ENCODE measurements at regions not wholly inside any gene's neighbourhood (a gene's known extent, or its start where the extent isn't known, plus 50 kb on each side); places are given as distances from the start of the nearest gene placed in this dataset.

DNA sequence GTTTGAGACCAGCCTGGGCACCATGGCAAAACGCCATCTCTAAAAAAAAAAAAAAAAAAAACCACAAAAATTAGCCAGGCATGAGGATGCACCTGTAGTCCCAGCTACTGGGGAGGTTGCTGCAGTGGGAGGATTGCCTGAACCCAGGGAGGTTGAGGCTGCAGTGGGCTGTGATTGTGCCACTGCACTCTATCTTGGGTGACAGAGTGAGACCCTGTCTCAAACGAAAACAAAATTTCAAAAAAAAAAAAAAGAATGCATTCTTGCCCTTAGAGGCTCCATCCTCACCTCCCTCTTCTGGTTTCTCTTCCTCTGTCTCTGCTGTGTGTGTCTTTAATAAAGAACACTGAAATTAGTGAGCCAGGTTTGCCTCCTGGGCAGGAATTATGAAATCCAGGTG, 107.8 kb downstream of the VCPKMT start:
- Mint-ChIP-seq H3K4me3 (no peak overlapping the region), H3K4me1 (ENCODE audit: low read depth in 2 of 2) (peaks cover 0 to 8% of the 10 kb centered on the region in 2 donors), H3K27me3 (no peaks in the 10 kb centered on the region), H3K9me3 (no peaks in the 10 kb centered on the region), H3K27ac (peak overlapping the region in 1 of 2 donors; percentile 35), H3K36me3 (ENCODE audit: insufficient read depth) (peaks cover 24% of the 10 kb centered on the region)
- DNase-seq = no peak
- no peak for ATAC-seq (replicated peaks)

DNA sequence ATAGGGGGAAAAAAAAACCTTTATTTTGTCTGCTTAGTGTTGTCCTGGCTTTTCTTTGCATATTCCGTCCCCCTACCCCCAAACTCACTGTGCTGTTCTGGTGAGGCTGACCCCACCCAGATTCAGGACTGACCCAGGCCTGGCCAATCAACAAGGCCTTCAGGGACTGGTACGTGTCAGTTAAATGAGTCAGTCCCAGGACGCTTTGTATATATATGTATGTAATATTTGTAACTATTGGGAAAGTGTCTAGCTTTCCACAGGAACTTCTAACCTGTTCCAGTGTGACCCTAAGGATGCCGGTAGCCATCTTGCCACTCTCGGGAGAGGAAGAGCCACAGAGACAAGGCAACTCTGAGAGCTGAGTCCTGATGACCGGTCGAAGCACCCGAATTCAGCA, 107.4 kb downstream of the VCPKMT start:
- peaks cover 0 to 4% of the 10 kb centered on the region in 2 donors for H3K4me1 Mint-ChIP-seq (ENCODE audit: low read depth in 2 of 2)
- no peak overlapping the region for H3K4me3 Mint-ChIP-seq
- ATAC-seq (replicated peaks) (no peak), DNase-seq (no peak)
- H3K36me3 Mint-ChIP-seq (ENCODE audit: insufficient read depth) = peaks cover 24% of the 10 kb centered on the region
- no peaks in the 10 kb centered on the region for H3K27me3 Mint-ChIP-seq
- H3K27ac Mint-ChIP-seq = peak overlapping the region in 1 of 2 donors; percentile 35
- no peaks in the 10 kb centered on the region for H3K9me3 Mint-ChIP-seq

DNA sequence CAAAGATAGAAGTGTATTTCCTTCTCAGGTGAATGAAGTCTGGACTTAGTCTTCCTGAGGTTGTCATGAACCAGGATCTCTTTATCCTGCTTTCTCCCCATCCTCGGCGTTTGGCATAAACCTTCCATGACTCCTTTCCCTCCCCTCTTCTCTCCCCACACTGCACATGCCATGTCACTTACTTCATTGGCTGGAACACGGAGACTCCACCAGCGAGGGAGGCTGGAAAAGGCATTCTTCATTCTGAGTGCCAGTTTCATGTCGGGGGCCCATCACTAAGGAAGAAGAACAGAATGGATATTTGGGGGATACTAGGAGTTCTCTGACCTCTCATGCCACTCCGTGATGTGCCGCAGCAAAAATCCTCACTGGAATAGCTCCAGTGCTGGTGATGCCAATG, 105.6 kb downstream of the VCPKMT start:
- H3K4me3 Mint-ChIP-seq = no peak overlapping the region
- peaks cover 3 to 4% of the 10 kb centered on the region in 2 donors for H3K4me1 Mint-ChIP-seq (ENCODE audit: low read depth in 2 of 2)
- peaks cover 20% of the 10 kb centered on the region for H3K36me3 Mint-ChIP-seq (ENCODE audit: insufficient read depth)
- H3K27ac Mint-ChIP-seq = no peak overlapping the region
- H3K9me3 Mint-ChIP-seq = no peaks in the 10 kb centered on the region
- DNase-seq (no peak), ATAC-seq (replicated peaks) (no peak)
- no peaks in the 10 kb centered on the region for H3K27me3 Mint-ChIP-seq

DNA sequence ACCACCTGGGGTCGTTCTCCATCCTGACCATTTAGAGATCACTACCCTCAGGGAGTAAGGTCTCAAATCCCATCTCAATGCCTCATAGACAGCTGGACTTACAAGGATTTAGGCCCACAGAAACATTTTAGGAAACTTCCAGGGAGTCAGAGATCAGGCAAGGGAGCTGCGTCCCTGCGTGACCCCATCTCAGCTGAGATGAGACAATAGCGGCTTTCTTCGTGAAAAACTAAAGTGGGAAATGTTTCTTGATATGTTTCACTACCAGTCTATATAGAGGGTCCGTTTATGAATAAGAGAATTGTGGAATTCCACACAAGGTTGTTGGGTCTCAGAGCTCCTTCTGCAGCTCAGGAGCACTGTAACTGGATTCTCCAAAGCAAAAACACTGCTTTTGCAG, 105.1 kb downstream of the VCPKMT start:
- Mint-ChIP-seq H3K9me3 (no peaks in the 10 kb centered on the region), H3K27me3 (no peaks in the 10 kb centered on the region), H3K36me3 (ENCODE audit: insufficient read depth) (peaks cover 20% of the 10 kb centered on the region), H3K4me1 (ENCODE audit: low read depth in 2 of 2) (peaks cover 3 to 7% of the 10 kb centered on the region in 2 donors), H3K27ac (no peak overlapping the region), H3K4me3 (no peak overlapping the region)
- no peak for DNase-seq
- no peak for ATAC-seq (replicated peaks)

DNA sequence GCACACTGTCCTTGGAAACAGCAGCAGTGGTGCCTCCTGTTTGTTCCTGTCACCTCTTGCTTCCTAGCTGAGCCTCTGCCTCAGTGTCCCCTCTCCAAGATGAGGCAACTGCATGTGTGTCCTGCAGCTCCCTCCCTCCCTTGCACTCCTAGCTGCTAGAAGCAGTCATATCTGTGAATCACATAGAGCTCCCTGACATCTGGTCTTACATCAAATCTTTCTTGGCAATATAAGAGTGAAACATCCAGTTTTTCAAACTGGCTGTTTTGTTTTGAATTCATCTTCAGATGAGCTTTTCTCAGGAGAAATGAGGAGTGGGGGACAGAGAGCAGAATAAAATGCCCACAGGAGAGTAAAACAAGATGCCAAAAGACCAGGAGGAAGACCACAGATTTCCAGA, 103.7 kb downstream of the VCPKMT start:
- H3K4me1 Mint-ChIP-seq (ENCODE audit: low read depth in 2 of 2) = peaks cover 3 to 7% of the 10 kb centered on the region in 2 donors
- peaks cover 20% of the 10 kb centered on the region for H3K36me3 Mint-ChIP-seq (ENCODE audit: insufficient read depth)
- DNase-seq (no peak), ATAC-seq (replicated peaks) (no peak)
- H3K9me3 Mint-ChIP-seq = no peaks in the 10 kb centered on the region
- no peak overlapping the region for H3K27ac Mint-ChIP-seq
- H3K4me3 Mint-ChIP-seq = no peak overlapping the region
- H3K27me3 Mint-ChIP-seq = no peaks in the 10 kb centered on the region

DNA sequence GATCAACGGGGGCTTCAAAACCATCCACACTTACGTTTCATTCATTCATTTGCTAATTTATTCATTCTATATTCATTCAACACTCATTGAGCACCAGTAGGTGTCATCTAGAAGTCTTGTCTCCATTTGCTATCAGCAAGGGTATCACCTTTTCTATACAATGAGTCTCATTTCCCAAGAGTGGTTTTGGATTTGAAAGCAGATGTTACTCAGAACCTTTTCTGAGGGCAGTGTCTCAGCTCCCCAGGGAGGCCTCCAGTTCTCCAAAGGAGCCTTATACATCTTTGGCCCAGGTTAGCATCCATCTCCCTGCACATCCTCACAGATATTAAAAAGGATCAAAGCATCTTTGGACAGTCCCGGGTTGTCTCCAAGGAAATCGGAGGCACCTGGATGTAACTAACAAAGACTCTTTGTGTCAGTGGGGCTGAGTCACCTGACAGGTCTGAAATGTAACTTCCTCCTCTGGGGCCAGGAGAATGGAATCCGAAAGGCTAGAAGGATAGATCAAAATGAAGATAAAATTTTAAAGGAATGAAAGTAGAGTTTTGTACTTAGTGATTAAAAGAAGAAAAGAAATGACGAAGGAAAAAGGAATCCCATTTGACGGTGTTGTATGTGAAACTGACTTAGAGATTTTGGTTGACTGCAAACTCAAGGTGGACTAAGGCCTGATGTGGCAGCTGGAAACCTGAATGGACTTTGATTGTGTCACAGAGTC, 103.0 kb downstream of the VCPKMT start:
- DNase-seq (no peak), ATAC-seq (replicated peaks) (no peak)
- Mint-ChIP-seq H3K27me3 (no peaks in the 10 kb centered on the region), H3K36me3 (ENCODE audit: insufficient read depth) (peaks cover 15% of the 10 kb centered on the region), H3K9me3 (no peaks in the 10 kb centered on the region), H3K27ac (peak overlapping the region; percentile 9 to 22), H3K4me1 (ENCODE audit: low read depth in 2 of 2) (peaks cover 3 to 7% of the 10 kb centered on the region in 2 donors), H3K4me3 (no peak overlapping the region)

DNA sequence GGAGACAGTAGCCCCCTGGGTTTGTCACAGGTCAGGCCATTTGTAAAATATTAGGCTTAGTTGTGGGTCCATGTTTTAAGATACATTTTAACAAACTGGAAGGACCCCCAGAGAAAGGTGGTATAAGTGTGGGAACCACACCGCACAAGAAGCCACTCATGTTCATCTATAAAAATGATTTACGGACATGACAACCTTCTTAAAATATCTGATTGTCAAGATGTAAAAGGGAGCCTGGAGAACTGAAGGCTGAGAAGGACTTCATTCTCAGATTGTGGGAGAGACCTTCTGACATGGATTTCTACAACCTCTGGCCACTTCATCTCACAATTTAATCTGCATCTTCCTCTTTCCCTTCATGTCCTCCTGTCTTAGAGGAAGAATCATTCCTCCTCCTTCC, 102.4 kb downstream of the VCPKMT start:
- H3K9me3 Mint-ChIP-seq = no peaks in the 10 kb centered on the region
- ATAC-seq (replicated peaks) (no peak), DNase-seq (no peak)
- no peaks in the 10 kb centered on the region for H3K27me3 Mint-ChIP-seq
- peaks cover 10% of the 10 kb centered on the region for H3K36me3 Mint-ChIP-seq (ENCODE audit: insufficient read depth)
- peak overlapping the region; percentile 9 to 22 for H3K27ac Mint-ChIP-seq
- no peak overlapping the region for H3K4me3 Mint-ChIP-seq
- peaks cover 3 to 5% of the 10 kb centered on the region in 2 donors for H3K4me1 Mint-ChIP-seq (ENCODE audit: low read depth in 2 of 2)

DNA sequence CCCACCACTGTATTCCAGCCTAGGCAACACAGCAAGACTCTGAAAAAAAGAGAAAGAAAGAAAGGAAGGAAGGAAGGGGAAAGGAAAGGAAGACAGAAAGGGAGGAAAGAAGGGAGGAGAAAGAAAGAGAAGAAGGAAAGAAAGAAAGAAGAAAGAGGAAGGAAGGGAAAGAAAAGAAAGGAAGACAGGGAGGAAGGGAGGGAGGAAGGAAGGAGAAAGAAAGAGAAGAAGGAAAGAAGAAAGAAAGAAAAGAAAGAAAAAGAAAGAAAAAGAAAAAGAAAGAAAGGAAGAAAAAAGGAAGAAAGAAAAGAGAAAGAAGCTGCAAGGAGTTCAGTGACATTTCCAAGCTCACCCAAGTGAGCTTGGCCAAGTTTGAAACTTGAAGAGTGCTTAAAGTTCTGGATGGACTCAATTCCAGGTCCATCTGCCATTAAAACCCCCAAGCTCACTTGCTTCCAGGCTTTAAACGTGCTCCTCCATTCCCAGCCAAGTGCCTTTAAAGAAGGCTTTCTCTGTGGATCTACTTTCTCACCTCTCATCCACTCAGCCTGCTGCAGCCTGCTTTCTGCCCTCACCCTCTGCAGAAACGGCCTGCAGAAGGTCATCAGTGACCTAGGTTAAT, 101.5 kb downstream of the VCPKMT start:
- peaks cover 4 to 5% of the 10 kb centered on the region in 2 donors for H3K4me1 Mint-ChIP-seq (ENCODE audit: low read depth in 2 of 2)
- no peak for ATAC-seq (replicated peaks)
- H3K27me3 Mint-ChIP-seq = no peaks in the 10 kb centered on the region
- peaks cover 0 to 6% of the 10 kb centered on the region in 2 donors for H3K9me3 Mint-ChIP-seq
- DNase-seq = no peak
- peak overlapping the region; percentile 22 to 55 for H3K27ac Mint-ChIP-seq
- H3K4me3 Mint-ChIP-seq = no peak overlapping the region
- peaks cover 7% of the 10 kb centered on the region for H3K36me3 Mint-ChIP-seq (ENCODE audit: insufficient read depth)

DNA sequence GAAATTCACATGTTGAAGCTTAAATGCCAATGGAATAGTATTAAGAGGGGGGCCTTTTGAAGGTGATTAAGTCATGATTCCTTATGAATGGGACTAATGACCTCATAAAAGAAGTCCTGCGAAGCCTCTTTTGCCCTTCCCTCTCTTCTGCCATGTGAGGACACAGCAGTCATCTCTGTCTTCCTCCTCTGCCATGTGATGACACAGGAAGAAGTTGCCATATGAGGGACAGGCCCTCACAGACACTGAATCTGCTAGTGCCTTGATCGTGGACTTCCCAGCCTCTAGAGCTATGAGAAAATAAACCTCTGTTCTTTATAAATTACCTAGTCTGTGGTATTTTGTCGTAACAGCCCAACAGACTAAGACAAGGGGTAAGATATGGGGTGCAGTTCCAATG, 100.7 kb downstream of the VCPKMT start:
- Mint-ChIP-seq H3K27ac (peak overlapping the region; percentile 55 to 57), H3K36me3 (ENCODE audit: insufficient read depth) (peaks cover 2% of the 10 kb centered on the region), H3K4me1 (ENCODE audit: low read depth in 2 of 2) (peaks cover 4 to 5% of the 10 kb centered on the region in 2 donors), H3K27me3 (no peaks in the 10 kb centered on the region), H3K9me3 (peaks cover 0 to 7% of the 10 kb centered on the region in 2 donors), H3K4me3 (no peak overlapping the region)
- DNase-seq (no peak), ATAC-seq (replicated peaks) (no peak)

DNA sequence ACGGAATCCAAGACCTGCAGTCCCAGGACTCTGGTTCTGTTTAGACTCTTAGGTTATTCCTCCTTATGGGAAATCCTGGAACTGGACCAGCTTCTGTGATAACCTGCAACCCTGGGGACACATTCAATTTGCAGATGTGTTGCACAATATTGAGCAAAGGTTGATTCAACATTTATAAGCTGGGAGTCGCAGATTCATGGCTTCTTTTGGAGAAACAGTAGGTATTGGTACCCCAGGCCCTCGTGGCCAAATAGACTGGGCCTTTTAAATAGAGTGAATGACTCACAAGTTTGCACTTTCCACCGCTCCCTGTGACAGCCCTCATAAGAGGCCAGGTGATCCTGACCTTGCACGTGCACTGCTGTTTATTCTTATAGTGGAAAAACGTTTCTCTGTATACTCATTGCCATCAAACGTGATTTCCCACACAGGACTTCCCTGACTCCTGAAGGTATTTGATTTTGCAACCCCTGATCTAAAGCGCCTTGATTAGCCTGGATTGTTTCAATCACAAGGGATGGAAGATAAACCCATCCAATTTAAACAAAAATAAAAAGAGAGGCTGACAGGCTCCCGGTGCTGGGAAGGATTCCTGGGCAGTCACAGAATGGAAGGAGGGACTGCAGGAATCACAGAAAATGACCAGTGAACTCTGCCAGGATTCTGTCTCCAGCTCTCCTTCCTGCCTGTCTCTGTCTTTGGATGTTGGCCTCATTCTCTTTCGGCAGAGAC, 98.0 kb downstream of the VCPKMT start:
- ATAC-seq (replicated peaks) = no peak

DNA sequence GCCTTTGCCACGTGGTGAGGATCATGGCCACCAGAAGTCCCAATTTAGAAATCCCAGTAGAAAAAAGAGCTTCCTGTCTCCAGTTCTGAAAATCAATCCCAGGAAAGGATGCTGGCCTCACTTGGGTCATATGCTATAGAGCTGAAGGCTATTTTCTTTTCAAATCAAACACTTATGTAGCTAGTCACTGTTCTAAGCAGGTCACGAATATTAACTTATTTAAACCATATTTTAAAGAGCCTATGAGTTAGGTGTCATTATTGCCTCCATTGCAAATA, 97.5 kb downstream of the VCPKMT start:
- ATAC-seq (replicated peaks) (no peak), DNase-seq (no peak)
- Mint-ChIP-seq H3K9me3 (peaks cover 0 to 7% of the 10 kb centered on the region in 2 donors), H3K4me1 (ENCODE audit: low read depth in 2 of 2) (peaks cover 15 to 16% of the 10 kb centered on the region in 2 donors), H3K36me3 (ENCODE audit: insufficient read depth) (no peaks in the 10 kb centered on the region), H3K4me3 (no peak overlapping the region), H3K27me3 (no peaks in the 10 kb centered on the region), H3K27ac (peak overlapping the region in 1 of 2 donors; percentile 17)

More for the DNA sequence above, 98.0 kb downstream of the VCPKMT start:
- Mint-ChIP-seq H3K4me1 (ENCODE audit: low read depth in 2 of 2) (peaks cover 15 to 16% of the 10 kb centered on the region in 2 donors), H3K4me3 (no peak overlapping the region), H3K27me3 (no peaks in the 10 kb centered on the region), H3K27ac (peak overlapping the region in 1 of 2 donors; percentile 17), H3K36me3 (ENCODE audit: insufficient read depth) (no peaks in the 10 kb centered on the region), H3K9me3 (peaks cover 0 to 7% of the 10 kb centered on the region in 2 donors)
- DNase-seq = no peak

DNA sequence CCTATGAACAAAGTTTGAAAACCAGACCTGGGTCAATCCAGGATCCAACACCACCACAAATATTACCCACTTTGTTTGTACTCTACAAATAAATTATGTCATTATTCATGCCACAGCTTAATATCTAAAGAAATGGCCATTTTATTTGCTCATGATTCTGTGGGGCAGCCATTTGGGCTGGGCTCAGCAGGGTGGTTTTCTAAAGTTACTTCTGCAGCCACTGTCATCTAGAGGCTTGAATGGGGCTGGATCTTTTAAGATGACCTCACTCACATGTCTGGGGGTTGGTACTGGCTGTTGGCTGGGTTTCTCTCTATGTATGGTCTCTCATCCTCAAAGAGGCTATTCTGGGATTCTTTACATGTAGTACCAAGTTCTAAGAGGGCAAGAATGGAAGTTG, 96.2 kb downstream of the VCPKMT start:
- no peak overlapping the region for H3K4me3 Mint-ChIP-seq
- H3K27me3 Mint-ChIP-seq = no peaks in the 10 kb centered on the region
- no peaks in the 10 kb centered on the region for H3K36me3 Mint-ChIP-seq (ENCODE audit: insufficient read depth)
- ATAC-seq (replicated peaks) (no peak), DNase-seq (no peak)
- H3K27ac Mint-ChIP-seq = no peak overlapping the region
- peaks cover under 1 to 7% of the 10 kb centered on the region in 2 donors for H3K9me3 Mint-ChIP-seq
- peaks cover 13 to 15% of the 10 kb centered on the region in 2 donors for H3K4me1 Mint-ChIP-seq (ENCODE audit: low read depth in 2 of 2)

DNA sequence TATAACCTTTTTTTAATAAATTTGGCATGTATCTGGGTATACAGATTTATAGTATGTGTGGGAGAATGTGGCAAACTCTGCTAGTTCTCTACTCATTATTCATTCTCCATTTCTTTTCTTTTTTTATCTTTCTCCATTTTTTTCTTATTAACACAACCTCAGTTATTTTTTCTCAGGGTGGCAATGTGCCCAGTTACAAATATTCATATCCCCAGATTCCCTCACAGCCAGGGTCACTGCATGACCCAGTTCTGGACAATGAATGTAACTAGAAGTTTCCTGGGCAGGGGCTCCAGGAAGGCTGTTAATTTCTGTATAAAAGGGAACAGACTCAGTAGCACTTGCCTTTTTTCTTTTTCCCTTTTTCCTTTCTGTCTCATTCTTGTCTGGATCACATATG, 95.6 kb downstream of the VCPKMT start:
- peaks cover 4% of the 10 kb centered on the region for H3K36me3 Mint-ChIP-seq (ENCODE audit: insufficient read depth)
- peaks cover 13 to 14% of the 10 kb centered on the region in 2 donors for H3K4me1 Mint-ChIP-seq (ENCODE audit: low read depth in 2 of 2)
- peak overlapping the region in 1 of 2 donors; percentile 57 for H3K4me3 Mint-ChIP-seq
- H3K9me3 Mint-ChIP-seq = peaks cover 2 to 7% of the 10 kb centered on the region in 2 donors
- DNase-seq (no peak), ATAC-seq (replicated peaks) (no peak)
- H3K27me3 Mint-ChIP-seq = no peaks in the 10 kb centered on the region
- peak overlapping the region; percentile 69 to 72 for H3K27ac Mint-ChIP-seq

All from effector memory CD8-positive, alpha-beta T cell (primary cell).